ENCODE measurements at regions not wholly inside any gene's neighbourhood (a gene's known extent, or its start where the extent isn't known, plus 50 kb on each side); places are given as distances from the start of the nearest gene placed in this dataset.

DNA sequence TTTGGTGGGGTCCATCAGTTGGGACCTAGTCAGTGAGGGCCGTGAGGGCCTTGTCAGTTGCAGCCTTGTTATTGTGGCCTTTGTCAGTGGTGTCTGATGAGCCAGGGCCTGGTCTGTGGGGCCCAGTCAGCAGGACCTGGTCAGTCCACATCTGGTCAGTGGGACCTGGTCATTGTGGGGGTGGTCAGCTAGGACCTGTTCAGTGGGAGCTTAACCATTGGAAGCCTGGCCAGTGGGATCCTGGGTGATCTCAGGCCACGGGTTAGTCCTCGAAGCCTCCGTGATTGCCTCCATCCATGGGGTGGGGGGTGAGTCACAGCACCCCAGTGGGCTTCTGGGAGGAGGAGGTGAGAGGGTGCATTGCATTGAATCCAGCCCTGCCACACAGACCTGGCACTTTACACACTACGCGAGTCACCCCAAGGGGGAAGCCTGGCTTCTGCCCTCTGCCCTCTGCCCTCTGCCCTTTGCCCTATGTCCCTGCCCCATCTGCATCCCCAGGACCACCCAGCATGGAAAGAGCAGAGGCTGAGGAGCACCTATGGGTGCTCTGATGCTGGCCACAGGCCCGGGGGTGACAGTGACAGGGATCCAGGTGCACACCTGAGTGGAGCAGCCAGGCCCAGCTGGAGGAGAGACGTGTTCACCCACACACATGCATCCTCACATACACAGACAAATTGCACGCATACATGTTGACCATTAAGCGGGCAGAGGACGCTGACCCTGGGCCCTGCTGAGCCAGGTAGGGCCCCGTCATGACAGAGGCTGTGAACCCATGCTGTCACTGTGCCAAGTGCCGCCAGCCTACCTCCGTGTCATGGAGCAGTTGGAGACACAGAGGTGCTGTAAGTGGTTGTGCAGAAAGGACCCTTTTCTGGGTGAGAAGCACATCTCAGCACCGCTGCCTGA, 59.8 kb upstream of the TPM4 start:
- H3K36me3 ChIP-seq = no peaks in the 10 kb centered on the region
- no peak overlapping the region for H3K4me3 ChIP-seq
- intact Hi-C loops (cut with DNase I) = no loop called here
- ATAC-seq (no peak), DNase-seq (no peak)
- TF ChIP-seq CTCF (IDR thresholded peaks at IDR 0.05) = no peak
- no peaks in the 10 kb centered on the region for H3K4me1 ChIP-seq
- no peak overlapping the region for H3K27ac ChIP-seq
- H3K27me3 ChIP-seq (ENCODE audit: low read depth) = no peaks in the 10 kb centered on the region
- H3K9me3 ChIP-seq = no peaks in the 10 kb centered on the region

GRCh38 chr19:16017138-16017490, 59.2 kb upstream of the TPM4 start:
- no peaks in the 10 kb centered on the region for H3K36me3 ChIP-seq
- no peaks in the 10 kb centered on the region for H3K9me3 ChIP-seq
- no peaks in the 10 kb centered on the region for H3K4me1 ChIP-seq
- H3K4me3 ChIP-seq = no peak overlapping the region
- no peak overlapping the region for H3K27ac ChIP-seq
- ATAC-seq (no peak), DNase-seq (no peak)
- no peaks in the 10 kb centered on the region for H3K27me3 ChIP-seq (ENCODE audit: low read depth)
- no peak for TF ChIP-seq CTCF (IDR thresholded peaks at IDR 0.05)
- intact Hi-C loops (cut with DNase I) = no loop called here

- TF ChIP-seq CTCF (IDR thresholded peaks at IDR 0.05) = no peak
- no peaks in the 10 kb centered on the region for H3K27me3 ChIP-seq (ENCODE audit: low read depth)
- H3K4me3 ChIP-seq = no peak overlapping the region
- intact Hi-C loops (cut with DNase I) = no loop called here
- no peak overlapping the region for H3K27ac ChIP-seq
- DNase-seq (no peak), ATAC-seq (no peak)
- no peaks in the 10 kb centered on the region for H3K9me3 ChIP-seq
- no peaks in the 10 kb centered on the region for H3K4me1 ChIP-seq
- no peaks in the 10 kb centered on the region for H3K36me3 ChIP-seq
Measured at GRCh38 chr19:16018106-16018755, 58.1 kb upstream of the TPM4 start.

- no peaks in the 10 kb centered on the region for H3K27me3 ChIP-seq (ENCODE audit: low read depth)
- intact Hi-C loops (cut with DNase I) = no loop called here
- H3K27ac ChIP-seq = no peak overlapping the region
- no peaks in the 10 kb centered on the region for H3K36me3 ChIP-seq
- H3K9me3 ChIP-seq = no peaks in the 10 kb centered on the region
- no peak for DNase-seq
- TF ChIP-seq CTCF (IDR thresholded peaks at IDR 0.05) = no peak
- no peaks in the 10 kb centered on the region for H3K4me1 ChIP-seq
- H3K4me3 ChIP-seq = no peak overlapping the region
- ATAC-seq = no peak
Measured at GRCh38 chr19:16018801-16019551, 57.3 kb upstream of the TPM4 start.

GRCh38 chr19:16019691-16020448, 56.4 kb upstream of the TPM4 start:
- no peaks in the 10 kb centered on the region for H3K27me3 ChIP-seq (ENCODE audit: low read depth)
- no peak overlapping the region for H3K4me3 ChIP-seq
- no peaks in the 10 kb centered on the region for H3K4me1 ChIP-seq
- no peaks in the 10 kb centered on the region for H3K9me3 ChIP-seq
- DNase-seq (no peak), ATAC-seq (no peak)
- no peak overlapping the region for H3K27ac ChIP-seq
- TF ChIP-seq CTCF (IDR thresholded peaks at IDR 0.05) = no peak
- intact Hi-C loops (cut with DNase I) = no loop called here
- H3K36me3 ChIP-seq = no peaks in the 10 kb centered on the region

Measured in lower lobe of right lung (tissue), 2 donors.